OCI-LY7 (cell line): ENCODE measurements at regions not wholly inside any gene's neighbourhood (a gene's known extent, or its start where the extent isn't known, plus 50 kb on each side); places are given as distances from the start of the nearest gene placed in this dataset.

Experiments
- BruUV-seq: library from RNA; stranded (reverse); fragments of 400-500 nt; replicated peaks from 2 replicates; lab custom pipeline; 2021; lab: Mats Ljungman, UMichigan
- CTCF ChIA-PET: fragments of 300-600 bp; sonication (Branson Sonifier 250); formaldehyde crosslinking; loops from one replicate; lab custom pipeline; 2022; ENCODE audit warnings: antibody characterized with exemption; ENCODE audit not compliant: unreplicated experiment; lab: Charles Lee
- POLR2A ChIA-PET: fragments of 300-600 bp; sonication (Branson Sonifier 250); formaldehyde crosslinking; loops from one replicate; lab custom pipeline; 2022; ENCODE audit warnings: antibody characterized with exemption; lab: Charles Lee
- DNase-seq: peaks from one replicate; pipeline ENCODE4 v3.0.0-alpha.2; 2015; ENCODE audit warnings: low spot score
- H2AFZ ChIP-seq: fragments of 200-600 bp; sonication (generic), shearing (Covaris generic); 2 replicates; pipeline ENCODE4 v1.6.1; 2014; ENCODE audit warnings: mild to moderate bottlenecking, antibody characterized with exemption, low read length, moderate library complexity
- H3K27ac ChIP-seq: fragments of 200-600 bp; sonication (generic); 2 replicates; pipeline ENCODE4 v1.5.1; 2014; ENCODE audit warnings: mixed run types, low read depth, mild to moderate bottlenecking, moderate library complexity, low read length, inconsistent platforms; ENCODE audit not compliant: poor library complexity, severe bottlenecking
- H3K36me3 ChIP-seq: fragments of 200-600 bp; sonication (generic); 2 replicates; pipeline ENCODE4 v1.6.1; 2014; ENCODE audit warnings: mild to moderate bottlenecking, antibody characterized with exemption, low read length, moderate library complexity, mixed read lengths; ENCODE audit not compliant: insufficient read depth
- H3K4me1 ChIP-seq: fragments of 200-600 bp; sonication (generic); 2 replicates; pipeline ENCODE4 v1.5.1; 2014; ENCODE audit warnings: mild to moderate bottlenecking, low read length; ENCODE audit not compliant: insufficient read depth, poor library complexity, severe bottlenecking
- H3K4me2 ChIP-seq: fragments of 200-600 bp; sonication (generic); 2 replicates; pipeline ENCODE4 v1.6.1; 2014; ENCODE audit warnings: mild to moderate bottlenecking, low read length
- H3K4me3 ChIP-seq: fragments of 200-600 bp; sonication (generic); 2 replicates; pipeline ENCODE4 v1.5.1; 2014; ENCODE audit warnings: mild to moderate bottlenecking, low read depth, low read length; ENCODE audit not compliant: poor library complexity, severe bottlenecking
- H3K79me2 ChIP-seq: fragments of 200-600 bp; sonication (generic); 2 replicates; pipeline ENCODE4 v1.6.1; 2016; ENCODE audit warnings: low read depth, mild to moderate bottlenecking, low read length, moderate library complexity, mixed read lengths; ENCODE audit not compliant: insufficient read depth
- H3K9me2 ChIP-seq: fragments of 200-600 bp; sonication (generic); 2 replicates; pipeline ENCODE4 v1.6.1; 2016; ENCODE audit warnings: mild to moderate bottlenecking, low read length, mixed read lengths; ENCODE audit not compliant: insufficient read depth
- H3K9me3 ChIP-seq: fragments of 200-600 bp; sonication (generic); 2 replicates; pipeline ENCODE4 v1.6.1; 2014; ENCODE audit warnings: mild to moderate bottlenecking, mixed run types, low read length, mixed read lengths
- H4K20me1 ChIP-seq: fragments of 200-600 bp; sonication (generic); 2 replicates; pipeline ENCODE4 v1.6.1; 2014; ENCODE audit warnings: mild to moderate bottlenecking, antibody characterized with exemption, low read length, moderate library complexity, mixed read lengths; ENCODE audit not compliant: insufficient read depth
- EZH2phosphoT487 ChIP-seq: fragments of 200-600 bp; sonication (generic); IDR thresholded peaks from 2 replicates; pipeline ENCODE4 v1.6.1; 2018; ENCODE audit warnings: low read depth, borderline replicate concordance, mild to moderate bottlenecking, mixed run types, antibody characterized with exemption, low read length, moderate library complexity, mixed read lengths
- intact Hi-C: fragments of 100-400 bp; cut with micrococcal nuclease; formaldehyde crosslinking; loops from one replicate; pipeline ENCODE4 v1.10.0; 2022; ENCODE audit not compliant: unreplicated experiment
- TF ChIP-seq, protein P1 (sequence below): fragments of 200-600 bp; sonication (generic); conservative IDR thresholded peaks from 2 replicates; pipeline ENCODE4 v1.5.1; 2014; ENCODE audit warnings: mild to moderate bottlenecking, antibody characterized with exemption, low read length, moderate library complexity, mixed read lengths

DNA sequence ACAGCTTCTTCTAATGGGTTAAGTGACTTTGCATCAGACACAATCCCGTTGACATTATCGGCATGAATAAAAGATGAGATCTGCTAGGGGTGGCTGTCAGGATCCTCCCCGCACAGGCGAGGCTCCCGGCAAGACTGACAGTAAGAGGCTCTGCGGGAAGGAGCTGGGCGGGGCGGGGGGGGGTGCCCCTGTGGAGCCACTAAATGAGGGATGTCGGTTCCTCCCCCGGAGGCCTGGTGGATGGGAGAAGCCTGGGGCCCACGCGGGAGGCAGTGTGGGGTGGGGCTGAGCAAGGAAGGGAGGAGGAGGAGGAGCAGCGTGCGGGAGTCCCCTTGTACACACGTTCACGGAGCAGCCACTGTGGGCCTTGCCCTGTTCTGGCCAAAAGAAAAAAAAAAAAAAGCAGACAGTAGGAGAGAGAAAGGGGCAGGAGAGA is 190.9 kb upstream of the GSE1 start:
- no peak for TF ChIP-seq EZH2phosphoT487
- TF ChIP-seq, protein P1, sequence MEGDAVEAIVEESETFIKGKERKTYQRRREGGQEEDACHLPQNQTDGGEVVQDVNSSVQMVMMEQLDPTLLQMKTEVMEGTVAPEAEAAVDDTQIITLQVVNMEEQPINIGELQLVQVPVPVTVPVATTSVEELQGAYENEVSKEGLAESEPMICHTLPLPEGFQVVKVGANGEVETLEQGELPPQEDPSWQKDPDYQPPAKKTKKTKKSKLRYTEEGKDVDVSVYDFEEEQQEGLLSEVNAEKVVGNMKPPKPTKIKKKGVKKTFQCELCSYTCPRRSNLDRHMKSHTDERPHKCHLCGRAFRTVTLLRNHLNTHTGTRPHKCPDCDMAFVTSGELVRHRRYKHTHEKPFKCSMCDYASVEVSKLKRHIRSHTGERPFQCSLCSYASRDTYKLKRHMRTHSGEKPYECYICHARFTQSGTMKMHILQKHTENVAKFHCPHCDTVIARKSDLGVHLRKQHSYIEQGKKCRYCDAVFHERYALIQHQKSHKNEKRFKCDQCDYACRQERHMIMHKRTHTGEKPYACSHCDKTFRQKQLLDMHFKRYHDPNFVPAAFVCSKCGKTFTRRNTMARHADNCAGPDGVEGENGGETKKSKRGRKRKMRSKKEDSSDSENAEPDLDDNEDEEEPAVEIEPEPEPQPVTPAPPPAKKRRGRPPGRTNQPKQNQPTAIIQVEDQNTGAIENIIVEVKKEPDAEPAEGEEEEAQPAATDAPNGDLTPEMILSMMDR, result no peak
- Histone ChIP-seq H3K4me3 (no peak overlapping the region), H2AFZ (no peak overlapping the region), H4K20me1 (no peaks in the 10 kb centered on the region), H3K4me1 (peaks cover 3% of the 10 kb centered on the region), H3K27ac (no peak overlapping the region), H3K9me3 (no peaks in the 10 kb centered on the region), H3K4me2 (no peak overlapping the region), H3K9me2 (no peaks in the 10 kb centered on the region), H3K36me3 (no peaks in the 10 kb centered on the region), H3K79me2 (no peaks in the 10 kb centered on the region)
- intact Hi-C loops, result no loop called here
- ChIA-PET POLR2A (no interaction called here), CTCF (no interaction called here)
- no peak for DNase-seq
- no TSS peak for BruUV-seq

DNA sequence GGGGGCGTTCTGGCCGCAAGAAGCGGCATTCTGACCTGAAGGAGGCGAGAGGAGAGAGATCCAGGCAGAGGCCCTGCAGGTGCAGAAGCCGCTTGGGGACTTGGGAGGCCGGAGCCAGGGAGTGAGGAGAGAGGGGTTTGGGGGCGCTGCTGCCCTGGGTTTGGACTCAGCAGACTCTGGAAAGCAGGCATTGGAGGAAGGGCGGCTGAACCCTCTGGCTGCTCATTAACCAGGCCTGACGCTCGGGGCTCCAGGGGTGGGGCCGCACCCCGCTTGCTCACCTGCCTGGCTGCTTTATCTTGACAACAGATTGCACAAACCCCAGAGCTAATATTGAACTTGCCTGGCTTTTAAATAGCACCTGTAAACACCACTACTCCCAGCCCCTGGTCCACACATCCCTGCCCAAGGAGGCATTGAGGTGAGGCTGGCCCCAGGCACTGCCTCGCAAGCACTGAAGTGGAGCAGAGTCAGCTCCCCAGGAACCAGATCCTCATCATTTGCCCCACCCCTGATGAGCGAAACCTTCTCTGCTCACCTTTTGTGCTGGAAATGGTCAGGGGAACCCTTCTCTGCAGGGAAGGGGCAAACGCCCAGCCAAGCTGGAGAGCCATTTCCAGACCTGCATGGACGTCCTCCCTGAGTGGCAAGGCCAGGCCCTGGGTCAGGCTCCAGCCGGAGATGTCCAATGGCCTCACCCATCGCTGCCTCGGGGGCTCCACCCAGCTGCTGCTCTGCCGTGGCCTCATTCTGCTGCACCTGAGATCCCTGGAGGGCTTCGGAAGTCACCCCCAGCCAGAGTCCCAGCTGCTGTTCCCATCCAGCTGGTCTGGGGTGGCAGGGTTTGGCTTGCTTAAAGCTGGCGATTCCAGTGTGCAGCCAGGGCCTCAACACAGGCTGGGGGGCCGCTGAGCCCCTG is 190.2 kb upstream of the GSE1 start:
- TF ChIP-seq, protein P1, result no peak
- TF ChIP-seq EZH2phosphoT487, result no peak
- ChIA-PET POLR2A (no interaction called here), CTCF (no interaction called here)
- no peaks in the 10 kb centered on the region for H4K20me1 ChIP-seq
- H3K4me3 ChIP-seq, result no peak overlapping the region
- intact Hi-C loops, result no loop called here
- no peak overlapping the region for H3K4me2 ChIP-seq
- BruUV-seq, result no TSS peak
- H3K79me2 ChIP-seq, result no peaks in the 10 kb centered on the region
- no peak for DNase-seq
- no peaks in the 10 kb centered on the region for H3K9me3 ChIP-seq
- no peaks in the 10 kb centered on the region for H3K9me2 ChIP-seq
- H2AFZ ChIP-seq, result no peak overlapping the region
- H3K36me3 ChIP-seq, result no peaks in the 10 kb centered on the region
- H3K4me1 ChIP-seq, result no peaks in the 10 kb centered on the region
- no peak overlapping the region for H3K27ac ChIP-seq

DNA sequence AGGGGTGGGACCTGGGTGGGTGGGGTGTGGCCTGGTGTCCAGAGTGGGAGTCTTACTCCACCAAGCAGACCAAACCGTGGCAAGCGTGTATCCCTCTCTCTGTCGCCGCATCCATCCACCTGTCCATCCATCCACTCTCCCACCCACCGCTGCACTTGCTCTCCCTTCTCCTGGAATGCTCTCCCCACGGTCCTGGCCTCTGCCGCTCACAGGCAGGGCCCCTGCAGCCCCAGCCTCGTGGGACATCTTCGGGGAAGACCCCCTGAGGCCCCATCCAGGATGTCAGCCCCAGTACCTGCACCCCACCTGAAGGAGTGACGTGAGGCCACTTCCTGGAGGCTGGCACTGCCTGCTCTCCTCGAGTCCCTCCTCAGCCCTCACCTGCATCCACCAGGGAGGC is 189.5 kb upstream of the GSE1 start:
- H3K9me2 ChIP-seq, result no peaks in the 10 kb centered on the region
- no peaks in the 10 kb centered on the region for H3K36me3 ChIP-seq
- H2AFZ ChIP-seq, result no peak overlapping the region
- no peak for TF ChIP-seq EZH2phosphoT487
- TF ChIP-seq, protein P1, result no peak
- H3K27ac ChIP-seq, result no peak overlapping the region
- H3K4me2 ChIP-seq, result no peak overlapping the region
- DNase-seq, result no peak
- H3K4me3 ChIP-seq, result no peak overlapping the region
- H3K9me3 ChIP-seq, result no peaks in the 10 kb centered on the region
- no peaks in the 10 kb centered on the region for H4K20me1 ChIP-seq
- no TSS peak for BruUV-seq
- H3K79me2 ChIP-seq, result no peaks in the 10 kb centered on the region
- ChIA-PET POLR2A (no interaction called here), CTCF (no interaction called here)
- intact Hi-C loops, result no loop called here
- no peaks in the 10 kb centered on the region for H3K4me1 ChIP-seq
